Coronary artery (tissue), 2 donors: ENCODE measurements at regions not wholly inside any gene's neighbourhood (a gene's known extent, or its start where the extent isn't known, plus 50 kb on each side); places are given as distances from the start of the nearest gene placed in this dataset.

Source experiments
- DNase-seq: peaks from one replicate; pipeline ENCODE4 v3.0.0-alpha.2; 2017; ENCODE audit warnings: low spot score
- H3K27ac ChIP-seq, 2 donors: fragments of 200-600 bp; sonication (generic); one replicate each; pipeline ENCODE4 v1.5.1; 2016 to 2019
- H3K4me3 ChIP-seq: fragments of 200-600 bp; sonication (generic); 2 replicates; pipeline ENCODE4 v1.5.1; 2016; ENCODE audit warnings: mild to moderate bottlenecking, moderate library complexity
- TF ChIP-seq, protein P1 (sequence below): fragments of 200-600 bp; sonication (generic); IDR thresholded peaks from one replicate; pipeline ENCODE4 v1.5.1; 2019; ENCODE audit warnings: antibody characterized with exemption

GRCh38 chr14:87524011-87524410 lies 469.0 kb downstream of the GALC start:
- no peak overlapping the region for H3K4me3 ChIP-seq
- TF ChIP-seq, protein P1, sequence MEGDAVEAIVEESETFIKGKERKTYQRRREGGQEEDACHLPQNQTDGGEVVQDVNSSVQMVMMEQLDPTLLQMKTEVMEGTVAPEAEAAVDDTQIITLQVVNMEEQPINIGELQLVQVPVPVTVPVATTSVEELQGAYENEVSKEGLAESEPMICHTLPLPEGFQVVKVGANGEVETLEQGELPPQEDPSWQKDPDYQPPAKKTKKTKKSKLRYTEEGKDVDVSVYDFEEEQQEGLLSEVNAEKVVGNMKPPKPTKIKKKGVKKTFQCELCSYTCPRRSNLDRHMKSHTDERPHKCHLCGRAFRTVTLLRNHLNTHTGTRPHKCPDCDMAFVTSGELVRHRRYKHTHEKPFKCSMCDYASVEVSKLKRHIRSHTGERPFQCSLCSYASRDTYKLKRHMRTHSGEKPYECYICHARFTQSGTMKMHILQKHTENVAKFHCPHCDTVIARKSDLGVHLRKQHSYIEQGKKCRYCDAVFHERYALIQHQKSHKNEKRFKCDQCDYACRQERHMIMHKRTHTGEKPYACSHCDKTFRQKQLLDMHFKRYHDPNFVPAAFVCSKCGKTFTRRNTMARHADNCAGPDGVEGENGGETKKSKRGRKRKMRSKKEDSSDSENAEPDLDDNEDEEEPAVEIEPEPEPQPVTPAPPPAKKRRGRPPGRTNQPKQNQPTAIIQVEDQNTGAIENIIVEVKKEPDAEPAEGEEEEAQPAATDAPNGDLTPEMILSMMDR = no peak
- H3K27ac ChIP-seq = no peak overlapping the region
- DNase-seq = no peak

DNA sequence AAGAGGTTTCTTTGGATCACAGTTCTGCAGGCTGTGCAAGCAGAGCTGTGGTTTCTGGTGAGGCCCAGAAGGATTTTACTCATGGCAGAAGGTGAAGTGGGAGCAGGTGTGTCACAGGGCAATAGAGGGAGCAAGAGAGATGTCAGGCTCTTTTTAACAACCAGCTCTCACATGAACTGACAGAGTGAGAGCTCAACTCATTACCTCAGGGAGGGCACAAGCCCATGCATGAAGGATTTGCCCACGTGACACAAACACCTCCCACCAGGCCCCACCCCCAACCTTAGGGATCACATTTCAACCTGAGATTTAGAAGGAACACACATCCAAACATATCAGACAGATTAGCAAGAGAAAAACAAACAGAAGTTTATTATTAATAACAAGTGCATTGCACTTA lies 470.4 kb downstream of the GALC start:
- TF ChIP-seq, protein P1 = no peak
- no peak overlapping the region for H3K4me3 ChIP-seq
- no peak overlapping the region for H3K27ac ChIP-seq
- DNase-seq = no peak

GRCh38 chr14:87508333-87508732 lies 484.6 kb downstream of the GALC start:
- DNase-seq = no peak
- TF ChIP-seq, protein P1 = no peak
- Histone ChIP-seq H3K27ac (no peak overlapping the region), H3K4me3 (no peak overlapping the region)

DNA sequence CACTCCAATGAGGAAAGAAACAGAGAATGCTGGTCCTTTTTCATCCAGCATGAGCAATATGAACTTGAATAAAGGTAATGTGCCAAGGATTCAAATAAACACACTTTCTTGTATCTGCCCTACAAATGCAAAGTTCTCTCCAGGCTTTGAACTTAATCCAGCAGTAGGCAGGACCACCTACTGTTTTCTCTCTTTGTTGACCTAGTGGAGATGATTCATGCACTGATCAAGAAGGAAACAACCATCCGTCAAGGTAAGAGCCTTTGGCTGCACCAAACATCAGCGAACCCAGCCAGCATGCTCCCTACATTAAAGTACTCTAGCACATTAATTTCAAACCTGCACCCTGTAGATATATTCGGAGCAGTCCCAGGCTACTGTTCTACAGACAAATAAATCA lies 489.3 kb downstream of the GALC start:
- TF ChIP-seq, protein P1 = no peak
- DNase-seq = no peak
- Histone ChIP-seq H3K4me3 (no peak overlapping the region), H3K27ac (no peak overlapping the region)

DNA sequence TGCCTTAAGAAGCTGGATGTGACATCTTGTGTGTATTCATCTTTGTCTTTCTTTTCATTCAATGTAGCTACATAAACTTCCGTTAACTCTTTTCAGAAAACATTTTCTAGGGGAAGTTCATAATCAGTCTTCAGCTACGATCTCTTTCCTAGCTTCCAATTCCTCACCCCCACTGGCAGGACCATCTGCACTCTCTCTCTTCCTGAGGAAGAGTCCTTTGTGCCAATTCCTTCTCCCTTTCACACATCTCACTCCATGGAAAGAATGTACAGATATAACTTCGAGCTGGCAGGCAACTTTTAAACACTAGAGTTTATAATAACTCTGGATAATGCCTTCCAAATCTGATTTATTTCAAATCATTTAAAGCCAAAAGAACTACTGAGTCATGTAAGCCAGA lies 495.7 kb downstream of the GALC start:
- H3K27ac ChIP-seq = no peak overlapping the region
- no peak overlapping the region for H3K4me3 ChIP-seq
- TF ChIP-seq, protein P1 = no peak
- no peak for DNase-seq

GRCh38 chr14:87494010-87494409 lies 499.0 kb downstream of the GALC start:
- no peak for DNase-seq
- TF ChIP-seq, protein P1 = no peak
- H3K4me3 ChIP-seq = no peak overlapping the region
- H3K27ac ChIP-seq = no peak overlapping the region

DNA sequence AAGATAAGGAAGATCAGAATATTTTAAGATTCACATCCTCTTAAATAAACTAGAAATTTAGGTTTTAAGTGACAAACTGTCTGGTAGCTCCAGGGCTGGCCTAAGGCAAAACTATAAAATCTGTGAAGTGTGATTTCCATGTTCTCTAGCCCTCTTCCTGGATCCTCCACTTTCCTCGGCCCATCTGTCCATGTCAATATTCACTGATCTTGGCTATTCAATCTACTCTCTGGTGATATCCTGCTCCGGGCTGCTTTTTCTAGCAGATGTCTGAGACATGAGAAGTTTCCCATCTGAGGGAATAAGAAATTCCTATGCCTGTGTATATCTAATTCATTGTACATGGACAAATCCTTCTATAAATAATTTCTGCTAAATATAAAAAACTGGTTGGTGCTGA lies 500.4 kb downstream of the GALC start:
- TF ChIP-seq, protein P1 = no peak
- H3K4me3 ChIP-seq = no peak overlapping the region
- DNase-seq = no peak
- H3K27ac ChIP-seq = no peak overlapping the region
